ENCODE measurements at regions not wholly inside any gene's neighbourhood (a gene's known extent, or its start where the extent isn't known, plus 50 kb on each side); places are given as distances from the start of the nearest gene placed in this dataset.

- no peak overlapping the region for H3K4me3 ChIP-seq (ENCODE audit: low read depth, low read length)
- TF ChIP-seq CTCF (IDR thresholded peaks at IDR 0.05; ENCODE audit: low read depth, low read length), result no peak
These were observed 646.8 kb upstream of the IGFBP3 start for GRCh38 chr7:46567858-46568257.

GRCh38 chr7:46566097-46566774 is 645.2 kb upstream of the IGFBP3 start:
- H3K4me3 ChIP-seq (ENCODE audit: low read depth, low read length), result no peak overlapping the region
- no peak for TF ChIP-seq CTCF (IDR thresholded peaks at IDR 0.05; ENCODE audit: low read depth, low read length)

- no peak for TF ChIP-seq CTCF (IDR thresholded peaks at IDR 0.05; ENCODE audit: low read depth, low read length)
- no peak overlapping the region for H3K4me3 ChIP-seq (ENCODE audit: low read depth, low read length)
These were observed 644.4 kb upstream of the IGFBP3 start for GRCh38 chr7:46565253-46566096.

- no peak for TF ChIP-seq CTCF (IDR thresholded peaks at IDR 0.05; ENCODE audit: low read depth, low read length)
- H3K4me3 ChIP-seq (ENCODE audit: low read depth, low read length), result no peak overlapping the region
These were observed 638.2 kb upstream of the IGFBP3 start for GRCh38 chr7:46559194-46559832.

- H3K4me3 ChIP-seq (ENCODE audit: low read depth, low read length), result no peak overlapping the region
- no peak for TF ChIP-seq CTCF (IDR thresholded peaks at IDR 0.05; ENCODE audit: low read depth, low read length)
These were observed 637.6 kb upstream of the IGFBP3 start for GRCh38 chr7:46558482-46559193.

- H3K4me3 ChIP-seq (ENCODE audit: low read depth, low read length), result no peak overlapping the region
- no peak for TF ChIP-seq CTCF (IDR thresholded peaks at IDR 0.05; ENCODE audit: low read depth, low read length)
These were observed 636.7 kb upstream of the IGFBP3 start for GRCh38 chr7:46557781-46558180.

All from WI38 (cell line).